ENCODE measurements at regions not wholly inside any gene's neighbourhood (a gene's known extent, or its start where the extent isn't known, plus 50 kb on each side); places are given as distances from the start of the nearest gene placed in this dataset.

DNA sequence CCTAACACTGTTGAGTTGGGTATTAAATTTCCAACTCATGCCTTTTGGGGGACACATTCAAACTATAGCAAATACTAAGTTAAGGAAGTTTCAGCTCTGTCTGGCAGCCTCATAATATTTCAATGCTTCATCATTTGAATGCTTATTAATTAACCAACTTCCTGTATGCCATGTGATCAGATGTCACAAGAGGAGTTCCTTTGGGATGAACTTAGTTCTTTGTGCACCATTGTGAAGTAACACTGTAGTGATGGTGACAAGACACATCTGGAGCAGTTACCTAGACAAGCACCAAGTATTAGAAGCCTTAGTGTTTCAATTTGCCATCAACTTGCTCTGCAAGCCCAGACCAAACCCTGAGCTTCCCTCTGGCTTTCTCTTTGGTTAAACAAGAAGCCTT lies 90.7 kb upstream of the IL12B start:
- no peak overlapping the region for H3K4me3 ChIP-seq (ENCODE audit: low read depth, low read length)
- TF ChIP-seq, protein P1, sequence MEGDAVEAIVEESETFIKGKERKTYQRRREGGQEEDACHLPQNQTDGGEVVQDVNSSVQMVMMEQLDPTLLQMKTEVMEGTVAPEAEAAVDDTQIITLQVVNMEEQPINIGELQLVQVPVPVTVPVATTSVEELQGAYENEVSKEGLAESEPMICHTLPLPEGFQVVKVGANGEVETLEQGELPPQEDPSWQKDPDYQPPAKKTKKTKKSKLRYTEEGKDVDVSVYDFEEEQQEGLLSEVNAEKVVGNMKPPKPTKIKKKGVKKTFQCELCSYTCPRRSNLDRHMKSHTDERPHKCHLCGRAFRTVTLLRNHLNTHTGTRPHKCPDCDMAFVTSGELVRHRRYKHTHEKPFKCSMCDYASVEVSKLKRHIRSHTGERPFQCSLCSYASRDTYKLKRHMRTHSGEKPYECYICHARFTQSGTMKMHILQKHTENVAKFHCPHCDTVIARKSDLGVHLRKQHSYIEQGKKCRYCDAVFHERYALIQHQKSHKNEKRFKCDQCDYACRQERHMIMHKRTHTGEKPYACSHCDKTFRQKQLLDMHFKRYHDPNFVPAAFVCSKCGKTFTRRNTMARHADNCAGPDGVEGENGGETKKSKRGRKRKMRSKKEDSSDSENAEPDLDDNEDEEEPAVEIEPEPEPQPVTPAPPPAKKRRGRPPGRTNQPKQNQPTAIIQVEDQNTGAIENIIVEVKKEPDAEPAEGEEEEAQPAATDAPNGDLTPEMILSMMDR (IDR thresholded peaks at IDR 0.05; ENCODE audit: borderline replicate concordance, insufficient read depth, low read depth, low read length): no peak

DNA sequence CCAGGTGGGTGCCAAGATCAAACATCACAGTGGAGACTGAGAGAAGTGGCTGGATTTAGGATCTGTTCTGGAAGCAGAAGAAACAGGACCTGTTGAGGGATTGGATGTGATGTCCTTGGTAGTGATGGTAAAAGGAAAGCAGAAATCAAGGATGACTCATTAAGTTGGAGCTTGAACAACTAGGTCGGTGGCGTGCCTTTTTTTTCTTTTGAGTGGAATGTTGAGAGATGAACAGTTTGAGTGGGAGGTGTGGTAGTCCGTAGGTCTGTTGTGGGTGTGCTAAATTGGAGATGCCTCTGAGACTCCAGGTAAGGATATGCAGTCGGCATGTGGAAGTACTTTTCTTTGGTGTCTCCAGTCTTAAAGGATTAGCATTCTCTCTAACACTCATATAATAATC lies 92.1 kb upstream of the IL12B start:
- TF ChIP-seq, protein P1 (IDR thresholded peaks at IDR 0.05; ENCODE audit: borderline replicate concordance, insufficient read depth, low read depth, low read length): no peak
- no peak overlapping the region for H3K4me3 ChIP-seq (ENCODE audit: low read depth, low read length)

DNA sequence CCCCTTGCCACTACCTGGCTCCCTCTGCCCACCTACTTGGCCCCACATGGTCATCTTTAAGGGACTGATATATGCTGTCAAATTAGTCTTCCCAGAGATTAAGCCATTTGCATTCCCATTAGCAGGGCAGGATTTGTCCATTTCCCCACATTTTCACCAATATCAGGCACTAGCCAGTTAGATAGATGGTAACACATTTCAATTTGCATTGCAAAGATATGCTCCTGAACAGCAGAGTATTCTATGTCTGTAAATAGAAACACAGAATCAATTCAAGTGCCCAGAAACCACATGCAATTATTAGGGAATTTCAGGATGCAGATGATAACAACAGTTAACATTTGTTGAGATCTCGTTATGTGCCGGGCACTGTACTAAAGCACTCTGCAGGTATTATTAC lies 92.6 kb upstream of the IL12B start:
- no peak overlapping the region for H3K4me3 ChIP-seq (ENCODE audit: low read depth, low read length)
- TF ChIP-seq, protein P1 (IDR thresholded peaks at IDR 0.05; ENCODE audit: borderline replicate concordance, insufficient read depth, low read depth, low read length): no peak

DNA sequence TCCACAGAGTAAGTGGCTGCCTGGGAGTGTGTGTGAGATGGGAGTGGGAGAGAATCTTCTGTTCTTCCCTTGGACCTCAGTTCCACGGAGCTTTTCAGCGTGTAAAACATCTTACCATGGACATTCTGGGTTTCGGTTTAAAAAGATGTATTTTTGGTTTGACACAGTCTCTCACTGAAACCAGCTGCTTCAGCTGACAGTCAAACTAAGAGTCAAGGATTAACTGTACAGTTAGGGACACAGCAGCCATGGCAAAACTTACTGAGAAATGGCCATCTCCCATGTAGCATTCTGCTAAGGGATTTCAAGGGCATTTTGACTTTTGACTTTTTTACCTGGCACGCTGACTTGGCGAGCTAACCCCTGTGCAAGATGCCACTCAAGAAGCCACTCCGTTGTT lies 93.8 kb upstream of the IL12B start:
- no peak overlapping the region for H3K4me3 ChIP-seq (ENCODE audit: low read depth, low read length)
- TF ChIP-seq, protein P1 (IDR thresholded peaks at IDR 0.05; ENCODE audit: borderline replicate concordance, insufficient read depth, low read depth, low read length): no peak

DNA sequence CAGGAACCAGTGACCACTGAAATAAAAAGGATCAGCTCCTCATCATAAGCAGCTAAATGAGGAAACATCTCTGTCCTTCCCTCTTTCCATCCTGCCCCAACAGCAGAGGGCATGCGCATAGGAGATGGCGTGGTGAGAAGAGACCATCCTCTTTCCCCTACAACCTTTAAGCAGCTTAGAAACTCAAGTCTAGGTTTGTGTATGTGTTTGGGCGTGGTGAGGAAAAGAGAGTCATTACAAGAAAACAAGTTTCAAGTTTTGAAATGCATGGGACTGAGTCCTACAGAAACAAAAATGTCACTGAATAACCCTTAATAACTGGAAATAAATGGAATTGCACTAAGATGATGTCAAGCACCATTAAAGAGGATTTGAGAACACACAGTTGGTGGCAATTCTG lies 96.4 kb upstream of the IL12B start:
- H3K4me3 ChIP-seq (ENCODE audit: low read depth, low read length): no peak overlapping the region
- TF ChIP-seq, protein P1 (IDR thresholded peaks at IDR 0.05; ENCODE audit: borderline replicate concordance, insufficient read depth, low read depth, low read length): no peak

DNA sequence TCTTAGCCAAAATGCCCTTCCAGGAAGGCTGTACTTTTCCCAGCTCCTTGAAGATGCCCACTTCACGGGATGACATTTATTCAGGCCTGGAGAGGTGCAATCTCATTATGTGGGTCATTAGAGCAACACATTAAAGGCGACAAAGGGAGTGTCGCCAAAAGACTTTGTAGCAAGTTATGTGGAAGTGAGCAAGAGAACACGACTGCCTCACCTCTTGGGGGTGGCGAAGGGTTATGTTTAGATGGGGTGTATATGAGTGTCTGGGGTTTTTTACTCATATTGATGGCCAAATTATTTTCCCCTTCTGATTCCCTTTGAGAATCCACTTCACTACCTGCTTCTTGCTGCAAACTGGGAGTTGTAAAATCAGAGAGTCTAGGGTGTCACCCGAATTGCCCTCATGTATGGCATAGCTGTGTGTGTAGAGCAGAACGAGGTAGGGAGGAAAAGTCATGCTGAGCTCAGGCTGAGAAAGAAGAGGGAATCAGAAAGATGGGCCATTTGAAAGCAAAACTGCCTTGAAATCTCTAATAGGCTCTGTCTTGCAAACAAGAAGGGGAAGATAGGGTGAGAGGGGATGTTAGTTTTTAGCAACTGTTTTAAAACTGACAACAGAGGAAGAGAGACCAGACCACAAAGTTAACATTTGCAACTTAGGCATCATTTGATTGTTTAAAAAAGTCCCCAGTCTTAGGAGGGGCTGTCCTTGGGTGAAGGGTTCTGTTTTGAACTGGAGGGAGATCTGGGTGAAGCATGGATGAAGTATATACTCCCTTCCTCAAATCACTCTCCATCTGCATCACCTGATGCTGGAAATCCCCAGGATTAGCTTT lies 97.1 kb upstream of the IL12B start:
- no peak overlapping the region for H3K4me3 ChIP-seq (ENCODE audit: low read depth, low read length)
- TF ChIP-seq, protein P1 (IDR thresholded peaks at IDR 0.05; ENCODE audit: borderline replicate concordance, insufficient read depth, low read depth, low read length): no peak

DNA sequence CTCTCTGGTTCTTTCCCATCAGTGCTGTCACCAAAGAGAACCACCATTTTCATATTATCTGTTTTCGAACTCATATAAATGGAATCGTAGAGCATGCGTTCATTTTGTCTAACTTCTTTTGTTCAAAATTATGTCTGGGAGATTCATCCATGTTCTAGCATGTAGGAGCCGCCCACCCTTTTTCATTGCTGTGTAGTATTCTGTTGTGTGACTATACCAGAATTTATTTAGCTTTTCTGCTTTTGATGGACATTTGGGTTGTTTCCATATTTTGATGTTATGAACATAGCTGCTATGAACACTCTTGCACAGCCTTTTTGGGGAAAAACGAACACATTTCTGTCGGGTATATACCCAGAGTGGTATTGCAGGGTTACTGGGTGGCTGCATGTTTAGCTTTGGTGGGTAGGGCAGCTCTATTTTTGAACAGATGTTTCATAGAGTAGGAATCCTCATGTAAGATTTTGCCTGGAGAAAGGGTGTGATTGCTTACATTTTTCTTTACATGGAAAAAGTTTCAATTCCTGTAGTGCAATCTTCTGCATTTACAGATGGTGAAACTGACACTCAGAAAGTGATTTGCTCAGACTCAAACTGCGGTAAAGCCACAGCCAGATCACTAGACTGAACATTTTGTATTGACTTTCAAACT lies 100.2 kb upstream of the IL12B start:
- no peak overlapping the region for H3K4me3 ChIP-seq (ENCODE audit: low read depth, low read length)
- TF ChIP-seq, protein P1 (IDR thresholded peaks at IDR 0.05; ENCODE audit: borderline replicate concordance, insufficient read depth, low read depth, low read length): no peak
